HepG2 (cell line): ENCODE measurements at regions not wholly inside any gene's neighbourhood (a gene's known extent, or its start where the extent isn't known, plus 50 kb on each side); places are given as distances from the start of the nearest gene placed in this dataset.

ENCODE experiments used
- CAMTA2 ChIP-seq: sonication (generic); formaldehyde crosslinking; IDR thresholded peaks from 2 replicates; pipeline ENCODE4 v1.4.0; 2020; ENCODE audit warnings: mild to moderate bottlenecking, missing genetic modification reagents, borderline replicate concordance
- CHCHD3 ChIP-seq: sonication (generic); formaldehyde crosslinking; IDR thresholded peaks from 2 replicates; pipeline ENCODE4 v1.8.0; 2022; ENCODE audit warnings: mild to moderate bottlenecking, missing genetic modification reagents, moderate library complexity
- GPN1 ChIP-seq: sonication (generic); formaldehyde crosslinking; IDR thresholded peaks from 2 replicates; pipeline ENCODE4 v1.5.1; 2020; ENCODE audit warnings: missing genetic modification reagents, borderline replicate concordance
- JARID2 ChIP-seq: sonication (generic); formaldehyde crosslinking; IDR thresholded peaks from 2 replicates; pipeline ENCODE4 v1.8.1; 2023; ENCODE audit warnings: missing genetic modification reagents, inconsistent platforms; ENCODE audit not compliant: insufficient replicate concordance
- KAT8 ChIP-seq: IDR thresholded peaks from 2 replicates; pipeline ENCODE4 v1.6.1; 2016; ENCODE audit warnings: missing genetic modification reagents, missing compliant biosample characterization
- PHF21A ChIP-seq: sonication (generic); formaldehyde crosslinking; IDR thresholded peaks from 2 replicates; pipeline ENCODE4 v1.5.0; 2020; ENCODE audit warnings: mild to moderate bottlenecking, missing genetic modification reagents
- ZNF614 ChIP-seq: IDR thresholded peaks from 2 replicates; pipeline ENCODE4 v1.6.1; 2018; ENCODE audit warnings: missing biosample characterization, missing genetic modification reagents, inconsistent platforms, borderline replicate concordance
- TF ChIP-seq, protein P1 (sequence below): sonication (generic); formaldehyde crosslinking; conservative IDR thresholded peaks from 2 replicates; pipeline ENCODE4 v1.5.0; 2020; ENCODE audit warnings: missing genetic modification reagents
- TF ChIP-seq, protein P2 (sequence below): sonication (generic); formaldehyde crosslinking; IDR thresholded peaks from 2 replicates; pipeline ENCODE4 v1.9.0; 2021; ENCODE audit warnings: missing genetic modification reagents, borderline replicate concordance
- TF ChIP-seq, protein P3 (sequence below): IDR thresholded peaks from 2 replicates; pipeline ENCODE4 v1.6.1; 2012; ENCODE audit warnings: low read depth, low read length, improper control_type of control experiment
- TF ChIP-seq, protein P4 (sequence below): sonication (generic); formaldehyde crosslinking; IDR thresholded peaks from 2 replicates; pipeline ENCODE4 v1.4.0; 2020; ENCODE audit warnings: missing genetic modification reagents, borderline replicate concordance

DNA sequence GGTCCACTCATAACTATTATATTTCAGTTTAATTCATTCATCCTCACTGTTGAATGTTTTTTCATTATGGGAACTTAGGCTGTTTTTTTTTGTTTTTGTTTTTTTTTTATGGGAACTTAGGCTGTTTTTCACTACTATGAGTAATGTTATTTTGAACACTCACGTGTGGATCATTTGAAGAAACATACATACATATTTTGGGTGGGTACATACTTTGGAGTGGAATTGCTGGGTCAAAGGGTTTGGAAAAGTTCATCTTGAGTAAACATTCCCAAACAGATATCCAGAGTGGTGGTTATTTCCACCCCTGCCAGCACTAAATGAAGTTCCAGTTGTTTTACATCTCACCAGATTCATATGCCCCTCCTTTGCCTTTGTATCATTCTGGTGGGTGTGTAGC, 584.4 kb downstream of the PSAT1 start (continued):
- TF ChIP-seq, protein P1, sequence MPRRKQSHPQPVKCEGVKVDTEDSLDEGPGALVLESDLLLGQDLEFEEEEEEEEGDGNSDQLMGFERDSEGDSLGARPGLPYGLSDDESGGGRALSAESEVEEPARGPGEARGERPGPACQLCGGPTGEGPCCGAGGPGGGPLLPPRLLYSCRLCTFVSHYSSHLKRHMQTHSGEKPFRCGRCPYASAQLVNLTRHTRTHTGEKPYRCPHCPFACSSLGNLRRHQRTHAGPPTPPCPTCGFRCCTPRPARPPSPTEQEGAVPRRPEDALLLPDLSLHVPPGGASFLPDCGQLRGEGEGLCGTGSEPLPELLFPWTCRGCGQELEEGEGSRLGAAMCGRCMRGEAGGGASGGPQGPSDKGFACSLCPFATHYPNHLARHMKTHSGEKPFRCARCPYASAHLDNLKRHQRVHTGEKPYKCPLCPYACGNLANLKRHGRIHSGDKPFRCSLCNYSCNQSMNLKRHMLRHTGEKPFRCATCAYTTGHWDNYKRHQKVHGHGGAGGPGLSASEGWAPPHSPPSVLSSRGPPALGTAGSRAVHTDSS (CRISPR knock-in tag), result no peak
- TF ChIP-seq, protein P2, sequence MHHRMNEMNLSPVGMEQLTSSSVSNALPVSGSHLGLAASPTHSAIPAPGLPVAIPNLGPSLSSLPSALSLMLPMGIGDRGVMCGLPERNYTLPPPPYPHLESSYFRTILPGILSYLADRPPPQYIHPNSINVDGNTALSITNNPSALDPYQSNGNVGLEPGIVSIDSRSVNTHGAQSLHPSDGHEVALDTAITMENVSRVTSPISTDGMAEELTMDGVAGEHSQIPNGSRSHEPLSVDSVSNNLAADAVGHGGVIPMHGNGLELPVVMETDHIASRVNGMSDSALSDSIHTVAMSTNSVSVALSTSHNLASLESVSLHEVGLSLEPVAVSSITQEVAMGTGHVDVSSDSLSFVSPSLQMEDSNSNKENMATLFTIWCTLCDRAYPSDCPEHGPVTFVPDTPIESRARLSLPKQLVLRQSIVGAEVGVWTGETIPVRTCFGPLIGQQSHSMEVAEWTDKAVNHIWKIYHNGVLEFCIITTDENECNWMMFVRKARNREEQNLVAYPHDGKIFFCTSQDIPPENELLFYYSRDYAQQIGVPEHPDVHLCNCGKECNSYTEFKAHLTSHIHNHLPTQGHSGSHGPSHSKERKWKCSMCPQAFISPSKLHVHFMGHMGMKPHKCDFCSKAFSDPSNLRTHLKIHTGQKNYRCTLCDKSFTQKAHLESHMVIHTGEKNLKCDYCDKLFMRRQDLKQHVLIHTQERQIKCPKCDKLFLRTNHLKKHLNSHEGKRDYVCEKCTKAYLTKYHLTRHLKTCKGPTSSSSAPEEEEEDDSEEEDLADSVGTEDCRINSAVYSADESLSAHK (CRISPR knock-in tag), result no peak
- no peak for TF ChIP-seq CHCHD3
- TF ChIP-seq, protein P3, sequence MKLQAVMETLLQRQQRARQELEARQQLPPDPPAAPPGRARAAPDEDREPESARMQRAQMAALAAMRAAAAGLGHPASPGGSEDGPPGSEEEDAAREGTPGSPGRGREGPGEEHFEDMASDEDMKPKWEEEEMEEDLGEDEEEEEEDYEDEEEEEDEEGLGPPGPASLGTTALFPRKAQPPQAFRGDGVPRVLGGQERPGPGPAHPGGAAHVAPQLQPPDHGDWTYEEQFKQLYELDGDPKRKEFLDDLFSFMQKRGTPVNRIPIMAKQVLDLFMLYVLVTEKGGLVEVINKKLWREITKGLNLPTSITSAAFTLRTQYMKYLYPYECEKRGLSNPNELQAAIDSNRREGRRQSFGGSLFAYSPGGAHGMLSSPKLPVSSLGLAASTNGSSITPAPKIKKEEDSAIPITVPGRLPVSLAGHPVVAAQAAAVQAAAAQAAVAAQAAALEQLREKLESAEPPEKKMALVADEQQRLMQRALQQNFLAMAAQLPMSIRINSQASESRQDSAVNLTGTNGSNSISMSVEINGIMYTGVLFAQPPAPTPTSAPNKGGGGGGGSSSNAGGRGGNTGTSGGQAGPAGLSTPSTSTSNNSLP, result no peak
- no peak for TF ChIP-seq JARID2 (CRISPR knock-in tag)
- TF ChIP-seq, protein P4, sequence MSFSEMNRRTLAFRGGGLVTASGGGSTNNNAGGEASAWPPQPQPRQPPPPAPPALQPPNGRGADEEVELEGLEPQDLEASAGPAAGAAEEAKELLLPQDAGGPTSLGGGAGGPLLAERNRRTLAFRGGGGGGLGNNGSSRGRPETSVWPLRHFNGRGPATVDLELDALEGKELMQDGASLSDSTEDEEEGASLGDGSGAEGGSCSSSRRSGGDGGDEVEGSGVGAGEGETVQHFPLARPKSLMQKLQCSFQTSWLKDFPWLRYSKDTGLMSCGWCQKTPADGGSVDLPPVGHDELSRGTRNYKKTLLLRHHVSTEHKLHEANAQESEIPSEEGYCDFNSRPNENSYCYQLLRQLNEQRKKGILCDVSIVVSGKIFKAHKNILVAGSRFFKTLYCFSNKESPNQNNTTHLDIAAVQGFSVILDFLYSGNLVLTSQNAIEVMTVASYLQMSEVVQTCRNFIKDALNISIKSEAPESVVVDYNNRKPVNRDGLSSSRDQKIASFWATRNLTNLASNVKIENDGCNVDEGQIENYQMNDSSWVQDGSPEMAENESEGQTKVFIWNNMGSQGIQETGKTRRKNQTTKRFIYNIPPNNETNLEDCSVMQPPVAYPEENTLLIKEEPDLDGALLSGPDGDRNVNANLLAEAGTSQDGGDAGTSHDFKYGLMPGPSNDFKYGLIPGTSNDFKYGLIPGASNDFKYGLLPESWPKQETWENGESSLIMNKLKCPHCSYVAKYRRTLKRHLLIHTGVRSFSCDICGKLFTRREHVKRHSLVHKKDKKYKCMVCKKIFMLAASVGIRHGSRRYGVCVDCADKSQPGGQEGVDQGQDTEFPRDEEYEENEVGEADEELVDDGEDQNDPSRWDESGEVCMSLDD (CRISPR knock-in tag), result no peak
- TF ChIP-seq KAT8, result no peak
- TF ChIP-seq CAMTA2 (CRISPR knock-in tag), result no peak
- TF ChIP-seq PHF21A (CRISPR knock-in tag), result no peak
- TF ChIP-seq ZNF614, result no peak
- no peak for TF ChIP-seq GPN1 (CRISPR knock-in tag)
